ENCODE measurements at regions not wholly inside any gene's neighbourhood (a gene's known extent, or its start where the extent isn't known, plus 50 kb on each side); places are given as distances from the start of the nearest gene placed in this dataset.

DNA sequence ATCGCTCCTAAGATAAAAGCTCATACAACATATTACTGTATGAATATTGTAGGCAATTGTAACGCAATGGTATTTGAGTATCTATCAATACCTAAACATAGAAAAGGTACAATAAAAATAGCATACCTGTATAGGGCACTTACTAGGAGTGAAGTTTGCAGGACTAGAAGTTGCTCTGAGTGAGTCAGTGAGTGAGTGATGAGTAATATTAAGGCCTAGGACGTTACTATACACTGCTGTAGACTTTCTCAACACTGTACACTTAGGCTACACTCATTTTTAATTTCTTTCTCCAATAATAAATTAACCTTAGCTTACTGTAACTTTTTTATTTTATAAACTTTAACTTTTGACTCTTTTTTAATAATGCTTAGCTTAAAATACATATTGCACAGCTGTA, 546.9 kb downstream of the HACE1 start:
- no peak for DNase-seq

DNA sequence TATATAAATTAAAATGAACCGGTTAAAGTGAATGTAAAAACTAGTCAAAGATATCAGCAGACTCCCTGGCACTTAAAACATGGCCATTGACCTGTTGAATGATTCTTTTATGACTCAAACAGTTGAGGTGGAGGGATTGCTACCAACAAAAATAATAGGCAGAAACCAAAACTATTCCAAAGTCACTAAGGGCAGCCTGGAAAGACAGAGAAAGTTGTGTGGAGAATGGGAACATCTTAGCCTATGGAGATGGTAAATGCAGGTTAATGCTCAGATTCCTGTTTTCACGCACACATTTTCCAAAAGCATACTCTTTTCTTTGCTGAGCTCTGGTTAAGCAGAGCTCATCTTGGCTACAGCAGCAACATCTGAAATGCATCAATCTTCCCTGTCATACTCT, 553.5 kb downstream of the HACE1 start:
- DNase-seq = no peak

DNA sequence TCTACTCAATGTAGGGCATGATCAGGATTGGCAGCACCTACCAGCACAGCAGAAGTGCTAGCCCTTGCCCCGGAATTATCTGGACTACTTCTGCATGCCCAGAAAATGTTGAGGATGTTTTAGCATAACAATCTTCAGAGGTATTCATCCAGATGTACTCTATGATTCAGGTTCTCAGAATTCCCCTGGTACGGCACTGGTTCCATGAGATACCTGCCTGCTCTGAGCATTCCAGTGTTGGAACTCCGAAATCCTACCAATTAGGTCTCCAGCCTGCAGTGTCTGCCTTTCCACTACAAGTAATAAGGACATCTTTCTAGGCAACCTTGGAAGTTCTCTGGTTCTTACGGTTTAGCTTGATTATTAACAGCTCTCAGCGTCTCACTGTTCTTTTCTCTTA, 554.5 kb downstream of the HACE1 start:
- DNase-seq = no peak

DNA sequence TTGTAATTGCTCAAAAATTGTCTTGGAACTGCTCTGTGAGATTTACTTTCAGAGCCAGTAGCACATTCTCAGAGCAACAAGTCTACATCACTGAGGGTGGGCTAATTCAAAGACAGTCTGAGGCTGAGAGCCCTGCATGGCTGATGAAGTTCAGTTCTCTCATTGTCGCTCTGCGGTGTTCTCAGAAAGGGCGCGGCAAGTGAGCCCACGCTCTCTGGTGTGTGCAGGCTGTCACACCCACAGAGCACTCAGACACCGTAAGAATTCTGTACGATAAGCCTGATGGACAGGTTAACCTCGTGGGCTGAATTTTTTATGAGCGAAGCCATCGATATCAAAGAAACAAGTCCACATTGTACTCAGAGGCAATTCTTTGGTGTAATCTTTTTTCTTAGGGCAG, 557.8 kb downstream of the HACE1 start:
- no peak for DNase-seq

DNA sequence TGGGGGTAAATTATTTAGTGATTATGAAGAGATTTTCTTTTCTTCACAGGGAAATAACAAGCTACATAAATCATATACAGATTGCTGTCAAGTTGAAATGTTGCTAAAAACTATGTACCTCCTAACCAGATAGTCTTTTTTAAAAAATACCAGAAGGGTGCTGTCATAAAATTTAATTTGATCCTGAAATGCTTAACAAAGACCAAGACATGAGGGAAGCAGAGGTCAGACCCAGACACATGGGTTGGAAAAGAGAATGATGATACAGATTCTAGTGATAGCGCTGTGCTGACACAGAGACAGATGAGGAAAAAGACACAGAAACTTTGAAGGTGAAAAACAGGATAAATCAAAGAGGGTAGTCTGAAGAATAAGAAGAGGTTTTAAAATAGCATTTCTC, 573.1 kb downstream of the HACE1 start:
- no peak for DNase-seq

DNA sequence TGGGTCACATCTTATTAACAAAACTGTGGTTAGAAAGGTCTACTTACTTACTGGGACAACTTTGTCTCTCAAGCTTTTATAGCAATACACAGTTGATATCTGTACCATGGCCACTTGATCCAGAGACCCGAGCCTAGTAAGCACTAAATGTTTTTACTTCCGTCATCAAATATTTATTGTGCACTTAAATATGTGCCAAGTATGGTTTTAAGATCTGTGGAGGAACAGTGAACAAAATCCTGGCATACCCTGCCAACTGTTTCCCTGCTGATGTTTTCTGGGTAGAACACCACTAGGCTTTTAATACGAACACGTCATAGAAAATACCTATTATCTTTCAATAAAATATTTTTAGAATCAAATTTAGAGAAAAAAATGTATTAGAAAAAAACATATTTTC, 574.8 kb downstream of the HACE1 start:
- DNase-seq = no peak

DNA sequence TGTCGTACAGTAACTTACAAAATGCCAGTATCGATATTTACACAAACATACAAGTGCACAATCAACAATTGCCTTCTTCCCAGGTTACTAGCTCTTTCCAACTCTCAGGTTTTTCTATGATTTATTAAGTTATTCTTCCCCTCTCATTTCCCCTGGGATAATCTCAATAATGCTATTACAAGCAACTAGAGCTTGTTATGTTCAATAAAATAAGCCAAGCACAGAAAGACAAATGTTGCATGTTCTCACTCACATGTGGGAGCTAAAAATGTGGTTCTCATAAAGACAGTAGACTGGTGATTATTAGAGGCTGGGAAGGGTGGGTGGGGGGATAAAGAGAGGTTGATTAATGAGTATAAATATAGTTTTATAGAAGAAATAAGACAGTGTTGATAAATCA, 577.1 kb downstream of the HACE1 start:
- no peak for DNase-seq

DNA sequence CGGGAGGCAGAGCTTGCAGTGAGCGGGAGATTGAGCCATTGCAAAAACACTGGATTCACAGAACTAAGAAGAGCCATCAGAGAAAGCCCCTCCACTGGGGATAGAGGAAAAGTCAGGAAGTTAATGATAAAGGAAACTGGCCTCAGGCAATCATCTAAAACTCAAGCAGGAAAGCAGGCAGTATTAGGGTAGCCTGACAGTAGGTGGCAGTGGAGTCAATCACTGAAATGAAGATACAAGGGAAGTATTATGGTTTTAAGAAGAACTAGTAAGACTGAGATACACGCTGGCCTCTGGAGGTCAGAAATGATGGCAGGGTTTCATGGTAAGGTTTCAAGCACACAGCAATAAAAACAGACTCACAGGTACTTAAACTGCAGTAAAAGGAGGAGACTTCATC, 578.3 kb downstream of the HACE1 start:
- DNase-seq = no peak

DNA sequence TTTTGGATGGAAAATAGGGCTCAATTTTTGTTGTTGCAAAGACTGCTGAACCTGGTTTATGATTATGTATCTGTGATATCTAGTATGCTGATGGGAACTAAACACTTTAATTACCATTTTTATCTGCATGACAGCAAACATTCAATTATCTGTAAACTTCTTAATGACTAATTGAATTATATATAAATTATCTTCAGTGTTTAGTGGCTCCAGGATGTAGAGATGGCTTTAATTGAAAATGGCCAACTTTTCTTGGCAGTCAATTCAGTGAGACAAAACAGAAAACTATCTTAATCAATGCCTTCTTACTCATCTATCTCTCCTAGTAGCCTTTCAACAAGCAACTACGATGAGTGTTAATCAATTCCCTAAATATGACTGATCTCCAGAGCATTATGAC, 591.3 kb downstream of the HACE1 start:
- DNase-seq = no peak

DNA sequence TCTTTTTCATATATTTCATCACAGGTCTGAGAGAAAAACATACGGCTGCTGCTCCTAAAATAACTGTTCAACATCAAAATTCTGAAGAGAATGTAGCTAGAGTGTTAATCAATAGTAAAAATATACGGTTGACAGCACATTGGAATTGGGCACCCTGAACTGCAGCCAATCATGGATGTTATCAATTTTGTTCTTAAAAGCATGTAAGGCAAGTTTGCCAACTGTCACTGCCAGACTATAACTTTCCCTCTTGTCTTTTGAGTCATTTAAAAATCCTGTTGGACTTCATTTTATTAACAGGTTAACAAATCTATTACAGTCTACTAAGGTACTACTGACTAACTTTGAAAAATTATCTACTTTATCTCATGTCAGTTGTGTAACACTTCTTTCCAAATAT, 592.8 kb downstream of the HACE1 start:
- DNase-seq = no peak

DNA sequence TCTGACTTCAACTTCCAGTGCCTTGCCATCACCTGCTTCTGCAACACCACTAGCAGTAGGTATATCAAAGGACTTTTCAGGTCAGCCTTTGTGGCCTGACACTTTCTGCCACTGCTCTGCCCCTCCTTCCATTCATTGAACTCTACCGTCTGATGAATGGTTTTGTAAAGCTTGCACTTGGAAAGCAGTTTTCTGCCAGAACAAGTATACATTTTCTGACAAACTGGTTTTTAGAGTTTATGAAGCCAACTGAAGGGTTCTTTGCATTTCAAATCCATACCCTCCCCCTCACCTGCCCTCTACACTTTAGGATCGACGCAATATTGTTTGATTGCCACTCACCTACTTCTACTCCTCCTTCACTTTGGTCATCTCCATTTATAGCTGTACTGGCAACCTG, 603.1 kb downstream of the HACE1 start:
- no peak for DNase-seq

DNA sequence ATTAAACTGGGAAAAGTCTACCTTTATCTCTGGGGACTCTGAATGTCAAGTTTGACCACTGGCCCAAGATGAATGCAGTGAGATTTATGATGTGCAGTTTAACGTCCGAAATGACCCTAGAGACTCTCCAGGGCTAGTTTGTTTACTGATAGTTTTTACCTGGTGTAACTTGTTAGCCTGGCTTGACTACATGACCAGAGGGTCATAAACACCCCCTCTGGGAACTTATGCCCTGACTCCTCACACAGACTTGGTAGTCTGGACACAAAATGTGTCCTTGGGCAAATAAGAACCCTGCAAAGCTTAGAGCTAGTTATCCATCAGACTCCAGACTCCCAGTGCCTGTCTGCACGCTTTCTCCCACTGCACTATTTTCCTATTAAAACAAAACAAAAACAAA, 606.5 kb downstream of the HACE1 start:
- DNase-seq = no peak

DNA sequence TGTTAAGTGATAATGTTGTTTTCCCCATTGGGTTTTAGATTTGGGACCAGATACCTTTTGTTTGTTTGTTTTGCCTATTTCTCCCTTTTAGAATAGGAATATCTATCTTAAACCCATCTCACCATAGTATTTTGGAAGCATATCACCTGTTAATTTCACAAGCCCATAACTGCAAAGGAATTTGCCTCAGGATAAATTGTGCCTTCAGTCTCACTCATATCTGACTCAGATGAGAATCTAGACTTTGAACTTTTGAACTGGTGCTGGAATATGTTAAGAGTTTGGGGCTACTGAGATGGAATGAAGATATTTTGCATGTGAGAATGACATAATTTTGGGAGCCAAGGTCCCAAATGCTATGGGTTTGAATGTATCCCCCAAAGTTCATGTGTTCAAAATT, 607.4 kb downstream of the HACE1 start:
- DNase-seq = no peak

DNA sequence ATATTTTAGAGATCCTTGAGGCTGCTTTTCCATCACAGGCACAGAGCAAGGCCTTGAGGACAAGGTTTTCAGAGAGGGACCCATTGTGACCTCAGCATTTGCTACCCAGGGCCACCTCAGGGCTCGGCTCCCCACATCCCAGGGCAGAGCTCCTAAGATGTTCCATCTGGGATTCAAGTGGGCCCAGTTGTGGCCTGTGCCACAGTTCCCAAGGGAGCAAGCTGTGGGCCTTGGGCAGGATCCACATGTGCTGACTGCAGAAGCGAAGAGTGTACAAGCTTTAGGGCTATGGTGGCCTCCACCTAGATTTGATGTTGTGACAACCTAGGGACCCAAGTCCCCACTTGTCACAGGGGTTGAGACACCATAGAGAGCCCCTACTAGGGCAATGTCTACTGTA, 608.1 kb downstream of the HACE1 start:
- DNase-seq = no peak

DNA sequence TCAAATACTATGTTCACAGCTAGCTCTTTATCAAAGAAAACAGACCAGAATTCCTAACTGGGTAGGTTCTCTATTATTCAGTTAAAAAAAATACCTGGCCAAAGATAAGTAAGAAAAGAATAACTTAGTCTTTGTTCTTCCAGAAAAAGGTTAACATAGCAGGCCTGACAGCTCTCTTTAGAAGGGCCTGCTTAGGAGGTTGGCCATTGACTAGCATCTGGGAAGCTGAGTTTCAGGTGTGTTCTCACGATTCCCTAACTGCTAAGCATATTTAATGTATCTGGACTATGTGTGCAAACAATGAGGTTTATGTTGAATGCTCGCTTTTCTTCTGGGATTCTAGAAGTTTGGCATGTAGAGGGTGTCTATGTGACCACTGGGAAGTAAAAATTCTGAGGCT, 618.9 kb downstream of the HACE1 start:
- DNase-seq = no peak

DNA sequence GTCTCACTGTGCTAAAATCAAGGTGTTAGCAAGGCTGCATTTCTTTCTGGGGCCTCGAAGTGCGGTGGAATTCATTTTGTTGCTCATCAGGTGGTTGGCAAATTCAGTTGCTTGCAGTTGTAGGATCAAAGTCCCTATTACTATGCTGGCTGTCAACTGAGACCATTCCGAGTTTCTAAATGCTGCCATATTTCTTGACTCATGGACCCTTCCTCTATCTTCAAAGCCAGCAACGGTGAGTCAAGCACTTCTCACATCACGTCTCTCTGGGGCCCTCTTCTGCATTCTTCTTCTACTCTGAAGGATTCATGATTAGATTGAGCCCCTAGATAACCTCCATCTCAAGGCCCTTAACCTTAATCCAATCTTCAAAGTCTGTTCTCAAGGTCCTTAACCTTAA, 619.7 kb downstream of the HACE1 start:
- DNase-seq = no peak

DNA sequence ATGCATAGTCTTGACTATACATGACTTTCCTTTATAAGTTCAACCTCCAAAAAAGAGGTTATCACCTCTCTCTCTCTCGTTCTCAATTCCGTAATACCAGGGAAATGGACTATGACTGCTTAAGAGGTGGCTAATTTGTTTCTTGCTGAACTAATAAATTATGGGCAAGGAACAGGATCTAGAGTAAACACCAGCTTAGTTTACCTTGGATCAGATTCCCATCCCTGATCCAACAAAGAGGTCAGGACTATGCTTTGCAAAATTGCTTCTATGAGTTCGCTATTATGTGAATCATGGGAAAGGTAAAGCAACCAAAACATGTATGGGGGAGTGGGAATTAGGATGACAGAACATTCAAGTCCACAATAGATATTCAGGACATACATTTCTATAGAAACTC, 630.7 kb downstream of the HACE1 start:
- no peak for DNase-seq

DNA sequence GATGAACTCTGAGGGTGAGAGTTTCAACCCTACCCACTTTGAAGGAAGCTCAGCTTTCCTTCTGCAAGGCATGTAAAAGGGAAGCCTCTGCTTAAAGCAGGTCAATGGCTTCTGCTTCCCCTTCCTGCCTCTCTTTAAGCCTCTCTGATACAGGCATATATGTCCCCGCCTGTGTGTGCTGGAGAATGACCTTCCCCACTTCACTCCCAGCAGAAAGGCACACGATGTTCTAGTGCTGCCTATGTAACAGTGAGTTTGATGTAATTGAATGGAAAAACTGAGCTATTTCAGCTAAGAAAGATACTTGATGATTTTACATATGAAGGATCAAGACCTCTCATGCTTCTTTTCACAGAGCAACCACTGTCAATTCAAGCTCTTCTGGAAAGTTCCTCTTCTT, 632.2 kb downstream of the HACE1 start:
- no peak for DNase-seq

DNA sequence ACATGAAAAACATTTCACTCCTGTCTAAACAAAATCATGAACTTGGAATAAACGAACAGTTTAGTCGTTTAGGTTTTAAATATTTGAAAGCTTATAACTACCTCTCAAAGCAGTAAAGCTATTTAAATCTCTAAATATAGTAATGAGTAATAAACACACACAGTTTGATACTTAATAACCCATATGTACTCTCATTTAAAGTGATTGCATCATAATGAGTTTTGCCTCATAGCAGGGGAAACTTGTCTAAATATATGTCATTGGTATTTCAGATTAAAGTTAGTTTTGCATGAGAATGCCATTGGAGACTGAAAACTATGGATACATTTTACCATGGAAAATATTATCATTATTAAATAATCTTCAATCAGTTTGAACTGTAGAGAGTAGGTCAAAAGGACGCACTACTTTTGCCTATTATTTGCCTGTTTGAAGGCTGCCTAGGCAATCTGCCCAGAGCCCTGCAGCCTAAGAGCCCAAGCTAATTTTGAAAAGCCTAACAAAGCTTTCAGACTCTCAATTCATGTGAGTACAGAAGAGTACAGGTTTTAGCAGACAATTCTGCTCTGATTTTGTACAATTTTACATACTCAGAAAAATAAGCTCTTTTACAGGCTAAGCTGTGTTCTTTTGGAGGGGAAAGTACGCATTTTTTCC, 632.8 kb downstream of the HACE1 start:
- no peak for DNase-seq

DNA sequence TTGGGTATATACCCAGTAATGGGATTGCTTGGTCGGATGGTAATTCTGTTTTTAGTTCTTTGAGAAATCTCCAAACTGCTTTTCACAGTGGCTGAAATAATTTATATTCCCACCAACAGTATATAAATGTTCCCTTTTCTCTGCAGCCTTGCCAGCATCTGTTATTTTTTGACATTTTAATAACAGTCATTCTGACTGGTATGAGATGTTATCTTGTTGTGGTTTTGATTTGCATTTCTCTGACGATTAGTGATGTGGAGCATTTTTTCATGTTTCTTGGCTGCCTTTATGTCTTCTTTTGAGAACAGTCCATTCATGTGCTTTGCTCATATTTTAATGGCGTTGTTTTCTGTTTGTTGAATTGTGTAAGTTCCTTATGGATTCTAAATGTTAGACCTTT, 641.6 kb downstream of the HACE1 start:
- no peak for DNase-seq

DNA sequence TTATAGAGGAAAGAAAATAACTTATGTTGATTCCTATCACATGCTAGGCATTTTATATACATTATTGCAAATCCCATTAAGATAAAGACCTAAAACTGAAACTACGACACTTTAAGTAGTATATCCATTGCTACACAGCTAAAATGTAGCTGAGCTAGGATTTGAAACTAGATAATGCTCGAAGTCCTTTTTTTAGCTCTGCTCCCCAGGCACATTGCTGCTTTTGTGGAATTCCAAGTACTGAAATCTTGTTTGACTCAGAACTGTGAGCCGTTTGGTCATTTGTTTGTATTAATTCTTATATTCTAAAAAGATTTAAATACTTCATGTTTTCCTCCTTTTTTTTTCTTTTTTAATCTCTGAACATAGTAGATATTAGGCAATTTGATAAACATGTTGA, 644.8 kb downstream of the HACE1 start:
- no peak for DNase-seq

DNA sequence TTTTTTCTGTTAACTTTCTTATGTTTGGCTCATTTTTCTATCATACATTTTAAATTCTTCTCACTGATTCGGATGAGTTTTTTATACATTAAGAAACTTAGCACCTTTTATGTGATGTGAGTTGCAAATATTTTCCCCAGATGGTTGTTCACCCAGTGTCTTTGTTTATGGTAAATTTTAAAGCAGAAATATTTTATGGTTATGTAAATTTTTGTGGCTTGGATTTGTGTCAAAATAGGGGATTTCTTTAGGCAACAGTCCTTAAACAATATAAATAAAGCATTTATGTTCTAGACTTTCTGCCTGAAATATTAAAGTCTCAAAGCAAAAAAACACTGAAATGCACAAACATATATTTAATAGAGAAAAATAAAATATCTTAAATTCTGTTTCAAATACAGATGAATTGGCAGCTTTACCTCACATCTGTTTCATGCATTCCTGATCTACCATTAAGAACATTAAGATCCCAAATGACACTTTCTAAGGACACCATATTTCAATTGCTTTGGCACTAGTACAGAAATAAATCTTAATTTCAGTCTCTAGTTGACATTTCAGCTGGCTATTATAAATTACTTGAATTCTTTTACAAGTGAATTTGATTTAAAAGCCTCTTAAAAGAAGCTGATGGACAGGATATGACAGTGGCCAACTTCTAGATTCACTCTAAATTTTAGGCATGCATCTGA, 646.6 kb downstream of the HACE1 start:
- no peak for DNase-seq

DNA sequence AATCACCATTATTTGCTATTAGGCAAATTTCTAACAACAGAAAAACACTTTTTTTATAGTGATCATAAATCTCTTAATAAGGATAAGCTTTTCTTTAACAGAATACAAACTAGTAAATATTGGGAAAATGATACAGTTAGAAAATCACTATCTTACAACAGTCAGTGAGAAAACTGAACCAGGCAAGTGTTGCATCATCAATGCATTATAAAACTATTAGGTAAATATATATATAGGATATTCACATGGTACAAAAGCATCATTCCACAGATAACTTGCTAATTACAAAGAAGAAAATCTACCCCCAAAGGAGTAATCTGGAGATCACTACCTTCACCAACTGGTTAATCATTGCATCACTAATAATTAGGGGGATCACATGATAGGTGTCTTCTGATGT, 652.1 kb downstream of the HACE1 start:
- DNase-seq = no peak

DNA sequence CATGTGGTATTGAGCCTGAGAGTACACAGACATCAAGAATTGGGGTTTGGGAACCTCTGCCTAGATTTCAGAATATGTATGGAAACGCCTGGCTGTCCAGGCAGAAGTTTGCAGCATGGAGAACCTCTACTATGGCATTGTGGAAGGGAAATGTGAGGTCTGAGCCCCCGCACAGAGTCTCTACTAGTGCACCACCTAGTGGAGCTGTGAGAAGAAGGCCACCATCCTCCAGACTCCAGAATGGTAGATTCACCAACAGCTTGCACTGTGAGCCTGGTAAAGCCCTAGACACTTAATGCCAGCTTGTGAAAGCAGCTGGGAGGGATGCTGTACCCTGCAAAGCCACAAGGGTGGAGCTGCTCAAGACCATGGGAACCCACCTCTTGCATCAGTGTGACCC, 658.2 kb downstream of the HACE1 start:
- no peak for DNase-seq

DNA sequence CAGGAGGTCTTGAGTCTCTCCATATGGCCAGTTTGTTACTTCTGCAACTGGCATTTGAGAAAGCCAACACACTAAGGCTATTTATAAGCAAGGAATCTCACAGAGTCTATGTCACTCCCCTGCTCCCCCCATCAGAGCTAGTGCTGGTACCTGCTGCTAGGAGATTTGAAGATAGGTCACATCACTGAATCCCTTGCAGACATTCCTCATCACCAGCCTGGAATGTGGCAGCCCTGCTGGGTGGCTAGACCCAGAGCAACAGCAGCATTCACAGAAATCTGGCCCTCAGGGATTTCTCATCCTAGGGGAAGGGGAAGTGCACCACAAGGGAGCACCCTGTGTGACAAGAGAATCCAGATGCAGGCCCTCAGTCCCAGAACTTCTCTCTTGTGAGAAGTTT, 672.1 kb downstream of the HACE1 start:
- no peak for DNase-seq

Data from right kidney (tissue), 1 donor.